ENCODE measurements at regions not wholly inside any gene's neighbourhood (a gene's known extent, or its start where the extent isn't known, plus 50 kb on each side); places are given as distances from the start of the nearest gene placed in this dataset.

- TF ChIP-seq CTCF (IDR thresholded peaks at IDR 0.05) (no peak), EP300 (IDR thresholded peaks at IDR 0.05) (no peak), POLR2A (IDR thresholded peaks at IDR 0.05) (no peak)
Measured at GRCh38 chr4:79743014-79743413, 330.0 kb downstream of the ANTXR2 start.

All from ovary (tissue), 3 donors.